A673 (cell line): ENCODE measurements at regions not wholly inside any gene's neighbourhood (a gene's known extent, or its start where the extent isn't known, plus 50 kb on each side); places are given as distances from the start of the nearest gene placed in this dataset.

Source experiments
- BruUV-seq: library from RNA; stranded (reverse); fragments of 400-500 nt; replicated peaks from 2 replicates; lab custom pipeline; 2021; lab: Mats Ljungman, UMichigan
- CTCF ChIA-PET: fragments of 300-600 bp; sonication (Branson Sonifier 250); formaldehyde crosslinking; loops from one replicate; lab custom pipeline; 2022; ENCODE audit warnings: antibody characterized with exemption; lab: Charles Lee
- POLR2A ChIA-PET: fragments of 300-600 bp; sonication (Branson Sonifier 250); formaldehyde crosslinking; loops from one replicate; lab custom pipeline; 2022; ENCODE audit warnings: antibody characterized with exemption; ENCODE audit not compliant: low non-redundant PET; lab: Charles Lee
- DNase-seq: peaks from one replicate; pipeline ENCODE4 v3.0.0-alpha.2; 2015; ENCODE audit warnings: low spot score
- H3K27ac ChIP-seq: fragments of 200-600 bp; sonication (generic); 2 replicates; pipeline ENCODE4 v1.5.1; 2016; ENCODE audit warnings: mixed run types, low read depth, mild to moderate bottlenecking, mixed read lengths, antibody characterized with exemption, low read length; ENCODE audit not compliant: poor library complexity, severe bottlenecking
- H3K27me3 ChIP-seq: fragments of 200-600 bp; sonication (generic); replicated peaks from 2 replicates; pipeline ENCODE4 v1.6.1; 2017; ENCODE audit warnings: mixed run types, low read depth, mild to moderate bottlenecking, mixed read lengths, antibody characterized with exemption, low read length; ENCODE audit not compliant: insufficient read depth, poor library complexity
- H3K36me3 ChIP-seq: fragments of 200-600 bp; sonication (generic); 2 replicates; pipeline ENCODE4 v1.6.1; 2016; ENCODE audit warnings: mixed run types, mild to moderate bottlenecking, mixed read lengths, antibody characterized with exemption, low read length; ENCODE audit not compliant: insufficient read depth, poor library complexity, severe bottlenecking
- H3K4me1 ChIP-seq: fragments of 200-600 bp; sonication (generic); 2 replicates; pipeline ENCODE4 v1.6.1; 2017; ENCODE audit warnings: mixed run types, mild to moderate bottlenecking, mixed read lengths, antibody characterized with exemption, low read length; ENCODE audit not compliant: insufficient read depth, poor library complexity, severe bottlenecking
- H3K4me3 ChIP-seq: fragments of 200-600 bp; sonication (generic); 2 replicates; pipeline ENCODE4 v1.5.1; 2016; ENCODE audit warnings: low read depth, mixed run types, mild to moderate bottlenecking, mixed read lengths, low read length; ENCODE audit not compliant: poor library complexity, severe bottlenecking
- H3K9me3 ChIP-seq: fragments of 200-600 bp; sonication (generic); 2 replicates; pipeline ENCODE4 v1.6.1; 2016; ENCODE audit warnings: mixed run types, low read depth, mild to moderate bottlenecking, mixed read lengths, antibody characterized with exemption, low read length; ENCODE audit not compliant: poor library complexity, severe bottlenecking
- EZH2 ChIP-seq: fragments of 200-600 bp; sonication (generic); IDR thresholded peaks from 2 replicates; pipeline ENCODE4 v1.6.1; 2017; ENCODE audit warnings: borderline replicate concordance, low read depth, mild to moderate bottlenecking, mixed read lengths, antibody characterized with exemption, low read length; ENCODE audit not compliant: poor library complexity, severe bottlenecking
- intact Hi-C: fragments of 100-400 bp; cut with micrococcal nuclease; formaldehyde crosslinking; loops from one replicate; pipeline ENCODE4 v1.10.0; 2022; ENCODE audit not compliant: unreplicated experiment
- TF ChIP-seq, protein P1 (sequence below): fragments of 300-800, 200-600 bp; sonication (generic); conservative IDR thresholded peaks from 2 replicates; pipeline ENCODE4 v1.5.1; 2017; ENCODE audit warnings: low read depth, mild to moderate bottlenecking, antibody characterized with exemption, low read length, moderate library complexity, mixed read lengths

DNA sequence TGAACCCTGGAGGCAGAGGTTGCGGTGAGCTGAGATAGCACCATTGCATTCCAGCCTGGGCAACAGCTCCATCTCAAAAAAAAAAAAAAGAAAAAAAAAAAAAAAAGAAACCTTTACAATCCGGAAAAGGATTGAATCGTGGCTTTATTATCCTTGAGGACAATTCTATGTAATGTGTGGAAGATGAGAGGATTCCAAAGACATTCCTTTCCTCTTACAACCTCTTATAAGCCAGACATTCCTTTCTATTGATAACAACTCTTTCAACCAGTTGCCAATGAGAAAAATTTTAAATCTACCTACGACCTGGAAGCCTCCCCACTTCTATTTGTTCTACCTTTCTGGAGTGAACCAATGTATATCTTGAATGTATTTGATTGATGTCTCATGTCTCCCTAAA is 91.2 kb upstream of the EEF1E1 start:
- no peak overlapping the region for H3K4me3 ChIP-seq
- intact Hi-C loops = no loop called here
- no peaks in the 10 kb centered on the region for H3K9me3 ChIP-seq
- no peaks in the 10 kb centered on the region for H3K4me1 ChIP-seq
- ChIA-PET POLR2A (no interaction called here), CTCF (no interaction called here)
- H3K27me3 ChIP-seq = no peaks in the 10 kb centered on the region
- TF ChIP-seq EZH2 = no peak
- TF ChIP-seq, protein P1, sequence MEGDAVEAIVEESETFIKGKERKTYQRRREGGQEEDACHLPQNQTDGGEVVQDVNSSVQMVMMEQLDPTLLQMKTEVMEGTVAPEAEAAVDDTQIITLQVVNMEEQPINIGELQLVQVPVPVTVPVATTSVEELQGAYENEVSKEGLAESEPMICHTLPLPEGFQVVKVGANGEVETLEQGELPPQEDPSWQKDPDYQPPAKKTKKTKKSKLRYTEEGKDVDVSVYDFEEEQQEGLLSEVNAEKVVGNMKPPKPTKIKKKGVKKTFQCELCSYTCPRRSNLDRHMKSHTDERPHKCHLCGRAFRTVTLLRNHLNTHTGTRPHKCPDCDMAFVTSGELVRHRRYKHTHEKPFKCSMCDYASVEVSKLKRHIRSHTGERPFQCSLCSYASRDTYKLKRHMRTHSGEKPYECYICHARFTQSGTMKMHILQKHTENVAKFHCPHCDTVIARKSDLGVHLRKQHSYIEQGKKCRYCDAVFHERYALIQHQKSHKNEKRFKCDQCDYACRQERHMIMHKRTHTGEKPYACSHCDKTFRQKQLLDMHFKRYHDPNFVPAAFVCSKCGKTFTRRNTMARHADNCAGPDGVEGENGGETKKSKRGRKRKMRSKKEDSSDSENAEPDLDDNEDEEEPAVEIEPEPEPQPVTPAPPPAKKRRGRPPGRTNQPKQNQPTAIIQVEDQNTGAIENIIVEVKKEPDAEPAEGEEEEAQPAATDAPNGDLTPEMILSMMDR = no peak
- BruUV-seq = no TSS peak
- no peak for DNase-seq
- H3K36me3 ChIP-seq = no peaks in the 10 kb centered on the region
- H3K27ac ChIP-seq = no peak overlapping the region

DNA sequence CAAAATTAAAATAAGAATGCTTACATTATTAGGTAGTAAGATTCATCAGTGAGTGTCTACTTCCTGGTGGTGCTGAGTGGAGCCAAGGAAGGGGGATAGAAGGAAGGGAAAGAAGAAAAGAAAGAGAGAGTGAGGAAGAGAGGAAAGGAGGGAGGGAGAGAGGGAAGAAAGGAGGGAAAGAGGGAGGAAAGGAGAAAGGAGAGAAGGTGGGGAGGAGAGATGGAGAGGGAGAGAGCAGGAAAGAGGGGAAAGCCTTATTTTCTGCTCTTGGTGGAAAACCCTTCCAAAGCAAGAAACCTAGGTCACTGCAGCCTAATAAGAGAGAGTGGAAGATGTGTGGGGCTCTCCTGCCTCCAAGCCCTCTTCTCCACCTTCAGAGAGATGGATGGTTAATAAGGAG is 90.2 kb upstream of the EEF1E1 start:
- no peaks in the 10 kb centered on the region for H3K36me3 ChIP-seq
- no peaks in the 10 kb centered on the region for H3K9me3 ChIP-seq
- ChIA-PET POLR2A (no interaction called here), CTCF (no interaction called here)
- no peaks in the 10 kb centered on the region for H3K4me1 ChIP-seq
- intact Hi-C loops = no loop called here
- H3K4me3 ChIP-seq = no peak overlapping the region
- no peak for DNase-seq
- BruUV-seq = no TSS peak
- H3K27ac ChIP-seq = no peak overlapping the region
- H3K27me3 ChIP-seq = no peaks in the 10 kb centered on the region
- no peak for TF ChIP-seq EZH2
- TF ChIP-seq, protein P1 = no peak

DNA sequence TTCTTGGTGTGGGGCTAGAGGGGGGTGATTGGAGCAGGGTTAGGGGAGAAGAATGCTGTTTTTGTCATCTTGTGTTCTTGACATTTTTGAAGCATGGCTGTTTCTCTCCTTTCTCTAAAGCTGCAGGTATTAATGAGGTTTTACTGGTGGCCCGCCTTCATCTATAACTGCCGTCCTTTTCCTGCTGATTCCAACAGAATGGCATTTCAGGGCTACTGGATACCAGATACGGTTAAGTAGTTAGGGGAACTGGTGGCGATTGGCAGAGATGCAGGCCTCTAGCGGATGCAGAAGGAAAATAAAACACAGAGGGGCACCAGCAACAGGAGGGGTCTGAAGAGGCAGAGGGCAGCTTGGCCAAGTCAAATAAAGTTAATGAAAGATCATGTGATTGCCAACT is 89.7 kb upstream of the EEF1E1 start:
- no peaks in the 10 kb centered on the region for H3K36me3 ChIP-seq
- TF ChIP-seq, protein P1 = no peak
- no peak for TF ChIP-seq EZH2
- H3K4me1 ChIP-seq = no peaks in the 10 kb centered on the region
- H3K4me3 ChIP-seq = no peak overlapping the region
- no TSS peak for BruUV-seq
- CTCF ChIA-PET = no interaction called here
- POLR2A ChIA-PET = no interaction called here
- no peak for DNase-seq
- H3K9me3 ChIP-seq = no peaks in the 10 kb centered on the region
- H3K27ac ChIP-seq = no peak overlapping the region
- intact Hi-C loops = no loop called here
- H3K27me3 ChIP-seq = no peaks in the 10 kb centered on the region
